ENCODE measurements at regions not wholly inside any gene's neighbourhood (a gene's known extent, or its start where the extent isn't known, plus 50 kb on each side); places are given as distances from the start of the nearest gene placed in this dataset.

- H3K36me3 Mint-ChIP-seq (ENCODE audit: low read depth), result no peaks in the 10 kb centered on the region
- peak overlapping the region; percentile 71 for H3K27ac Mint-ChIP-seq
- no peak for TF ChIP-seq CTCF (IDR thresholded peaks at IDR 0.05)
- peaks cover 5% of the 10 kb centered on the region for H3K27me3 Mint-ChIP-seq (ENCODE audit: low read depth, poor library complexity)
- no peak for DNase-seq
- H3K4me1 Mint-ChIP-seq, result peaks cover 53% of the 10 kb centered on the region
- no peak overlapping the region for H3K4me3 Mint-ChIP-seq
- H3K9me3 Mint-ChIP-seq, result no peaks in the 10 kb centered on the region
Observed at GRCh38 chr2:443216-443615, 155.3 kb upstream of the ALKAL2 start.

GRCh38 chr2:441258-442022, 153.5 kb upstream of the ALKAL2 start:
- Mint-ChIP-seq H3K27me3 (ENCODE audit: low read depth, poor library complexity) (peaks cover 5% of the 10 kb centered on the region), H3K4me3 (no peak overlapping the region), H3K27ac (no peak overlapping the region), H3K9me3 (no peaks in the 10 kb centered on the region), H3K4me1 (peaks cover 37% of the 10 kb centered on the region), H3K36me3 (ENCODE audit: low read depth) (no peaks in the 10 kb centered on the region)
- DNase-seq, result no peak
- TF ChIP-seq CTCF (IDR thresholded peaks at IDR 0.05), result no peak

- Mint-ChIP-seq H3K9me3 (no peaks in the 10 kb centered on the region), H3K4me3 (no peak overlapping the region), H3K27me3 (ENCODE audit: low read depth, poor library complexity) (peaks cover 5% of the 10 kb centered on the region), H3K36me3 (ENCODE audit: low read depth) (no peaks in the 10 kb centered on the region), H3K27ac (no peak overlapping the region), H3K4me1 (peaks cover 26% of the 10 kb centered on the region)
- no peak for DNase-seq
- no peak for TF ChIP-seq CTCF (IDR thresholded peaks at IDR 0.05)
Observed at GRCh38 chr2:440403-440740, 152.5 kb upstream of the ALKAL2 start.

- Mint-ChIP-seq H3K36me3 (ENCODE audit: low read depth) (no peaks in the 10 kb centered on the region), H3K27me3 (ENCODE audit: low read depth, poor library complexity) (peaks cover 8% of the 10 kb centered on the region), H3K9me3 (no peaks in the 10 kb centered on the region), H3K4me3 (no peak overlapping the region), H3K4me1 (peaks cover 20% of the 10 kb centered on the region), H3K27ac (no peak overlapping the region)
- no peak for TF ChIP-seq CTCF (IDR thresholded peaks at IDR 0.05)
- DNase-seq, result no peak
Observed at GRCh38 chr2:439556-440402, 151.9 kb upstream of the ALKAL2 start.

GRCh38 chr2:439077-439476, 151.2 kb upstream of the ALKAL2 start:
- H3K9me3 Mint-ChIP-seq, result no peaks in the 10 kb centered on the region
- H3K4me3 Mint-ChIP-seq, result no peak overlapping the region
- H3K27ac Mint-ChIP-seq, result no peak overlapping the region
- H3K36me3 Mint-ChIP-seq (ENCODE audit: low read depth), result no peaks in the 10 kb centered on the region
- H3K27me3 Mint-ChIP-seq (ENCODE audit: low read depth, poor library complexity), result peaks cover 8% of the 10 kb centered on the region
- TF ChIP-seq CTCF (IDR thresholded peaks at IDR 0.05), result no peak
- DNase-seq, result no peak
- peaks cover 17% of the 10 kb centered on the region for H3K4me1 Mint-ChIP-seq

Data from nephron progenitor cell (in vitro differentiated cells).